ENCODE measurements at regions not wholly inside any gene's neighbourhood (a gene's known extent, or its start where the extent isn't known, plus 50 kb on each side); places are given as distances from the start of the nearest gene placed in this dataset.

DNA sequence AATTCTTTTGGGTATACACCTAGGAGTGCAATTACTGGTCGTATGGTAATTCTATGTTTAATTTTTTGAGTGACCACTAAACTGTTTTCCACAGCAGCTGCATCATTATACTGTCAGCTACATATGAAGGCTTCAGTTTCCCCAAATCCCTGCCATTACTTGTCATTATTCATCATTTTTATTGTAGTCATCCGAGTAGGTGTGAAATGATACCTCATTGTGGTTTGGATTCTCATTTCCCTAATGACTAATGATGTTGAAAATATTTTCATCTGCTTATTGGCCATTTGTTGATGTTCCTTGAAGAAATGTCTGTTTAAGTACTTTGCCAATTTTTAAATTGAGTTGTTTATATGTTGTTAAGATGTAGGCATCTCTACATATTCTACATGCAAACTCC is 633.6 kb upstream of the IMPG1 start:
- H3K4me3 ChIP-seq (ENCODE audit: low read length) = no peak overlapping the region
- H3K36me3 ChIP-seq (replicated peaks; ENCODE audit: low read depth, low read length) = no peaks in the 10 kb centered on the region
- peaks cover 4% of the 10 kb centered on the region; the same call in 1 of the 2 replicates for H3K4me1 ChIP-seq (ENCODE audit: low read length)
- no peaks in the 10 kb centered on the region for H3K27me3 ChIP-seq (ENCODE audit: low read depth, low read length)
- no peaks in the 10 kb centered on the region for H3K9me3 ChIP-seq (ENCODE audit: insufficient read depth, low read length)
- TF ChIP-seq EZH2phosphoT487 (IDR thresholded peaks at IDR 0.05; ENCODE audit: low read depth) = no peak
- TF ChIP-seq, protein P1, sequence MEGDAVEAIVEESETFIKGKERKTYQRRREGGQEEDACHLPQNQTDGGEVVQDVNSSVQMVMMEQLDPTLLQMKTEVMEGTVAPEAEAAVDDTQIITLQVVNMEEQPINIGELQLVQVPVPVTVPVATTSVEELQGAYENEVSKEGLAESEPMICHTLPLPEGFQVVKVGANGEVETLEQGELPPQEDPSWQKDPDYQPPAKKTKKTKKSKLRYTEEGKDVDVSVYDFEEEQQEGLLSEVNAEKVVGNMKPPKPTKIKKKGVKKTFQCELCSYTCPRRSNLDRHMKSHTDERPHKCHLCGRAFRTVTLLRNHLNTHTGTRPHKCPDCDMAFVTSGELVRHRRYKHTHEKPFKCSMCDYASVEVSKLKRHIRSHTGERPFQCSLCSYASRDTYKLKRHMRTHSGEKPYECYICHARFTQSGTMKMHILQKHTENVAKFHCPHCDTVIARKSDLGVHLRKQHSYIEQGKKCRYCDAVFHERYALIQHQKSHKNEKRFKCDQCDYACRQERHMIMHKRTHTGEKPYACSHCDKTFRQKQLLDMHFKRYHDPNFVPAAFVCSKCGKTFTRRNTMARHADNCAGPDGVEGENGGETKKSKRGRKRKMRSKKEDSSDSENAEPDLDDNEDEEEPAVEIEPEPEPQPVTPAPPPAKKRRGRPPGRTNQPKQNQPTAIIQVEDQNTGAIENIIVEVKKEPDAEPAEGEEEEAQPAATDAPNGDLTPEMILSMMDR (IDR thresholded peaks at IDR 0.05; ENCODE audit: low read depth, low read length) = no peak
- H2AFZ ChIP-seq (ENCODE audit: low read depth, low read length) = no peak overlapping the region
- no peaks in the 10 kb centered on the region for H3K79me2 ChIP-seq (ENCODE audit: low read length)
- no peak overlapping the region for H3K4me2 ChIP-seq (ENCODE audit: low read length)
- H4K20me1 ChIP-seq (ENCODE audit: insufficient read depth, low read length) = no peaks in the 10 kb centered on the region
- H3K27ac ChIP-seq (ENCODE audit: low read length) = no peak overlapping the region
- no peak overlapping the region for H3K9ac ChIP-seq (ENCODE audit: low read length)

DNA sequence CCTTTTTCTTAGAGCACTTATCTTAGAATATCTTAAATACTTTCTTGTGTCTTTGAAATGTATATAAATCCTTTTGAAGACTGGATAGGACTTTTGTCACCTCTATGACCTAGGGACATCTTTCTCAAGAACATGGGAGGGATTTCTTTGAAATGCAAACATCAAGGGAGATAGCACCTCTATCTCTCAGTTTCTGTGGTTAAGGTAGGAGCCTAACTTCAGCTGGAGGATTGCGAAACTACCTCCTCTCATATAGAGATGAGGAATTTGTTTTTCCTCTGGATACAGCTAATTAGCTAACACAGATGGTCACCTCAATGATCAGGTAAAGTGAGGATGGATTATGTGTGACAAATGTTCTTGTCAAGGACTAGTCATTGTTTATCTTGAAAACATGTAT is 631.3 kb upstream of the IMPG1 start:
- H2AFZ ChIP-seq (ENCODE audit: low read depth, low read length) = no peak overlapping the region
- no peak overlapping the region for H3K27ac ChIP-seq (ENCODE audit: low read length)
- H3K4me1 ChIP-seq (ENCODE audit: low read length) = peaks cover 4% of the 10 kb centered on the region; the same call in 1 of the 2 replicates
- H3K9ac ChIP-seq (ENCODE audit: low read length) = no peak overlapping the region
- TF ChIP-seq, protein P1 (IDR thresholded peaks at IDR 0.05; ENCODE audit: low read depth, low read length) = no peak
- TF ChIP-seq EZH2phosphoT487 (IDR thresholded peaks at IDR 0.05; ENCODE audit: low read depth) = no peak
- no peaks in the 10 kb centered on the region for H3K27me3 ChIP-seq (ENCODE audit: low read depth, low read length)
- no peaks in the 10 kb centered on the region for H3K9me3 ChIP-seq (ENCODE audit: insufficient read depth, low read length)
- no peaks in the 10 kb centered on the region for H4K20me1 ChIP-seq (ENCODE audit: insufficient read depth, low read length)
- H3K4me3 ChIP-seq (ENCODE audit: low read length) = no peak overlapping the region
- H3K79me2 ChIP-seq (ENCODE audit: low read length) = no peaks in the 10 kb centered on the region
- no peaks in the 10 kb centered on the region for H3K36me3 ChIP-seq (replicated peaks; ENCODE audit: low read depth, low read length)
- H3K4me2 ChIP-seq (ENCODE audit: low read length) = no peak overlapping the region

DNA sequence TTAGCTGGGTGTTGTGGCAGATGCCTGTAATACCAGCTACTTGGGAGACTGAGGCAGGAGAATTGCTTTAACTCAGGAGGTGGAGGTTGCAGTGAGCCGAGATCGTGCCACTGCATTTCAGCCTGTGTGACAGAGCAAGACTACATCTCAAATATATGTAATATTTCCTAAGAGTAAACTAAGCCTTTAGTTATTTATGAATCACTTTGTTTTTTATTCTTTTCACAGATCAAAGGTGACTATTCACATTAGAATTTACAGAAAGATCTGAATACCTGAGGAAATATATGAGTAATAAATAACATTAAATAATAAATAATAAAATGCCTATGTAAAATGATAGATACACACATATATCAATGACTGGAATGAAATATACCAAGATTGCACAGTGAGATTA is 630.8 kb upstream of the IMPG1 start:
- H3K9me3 ChIP-seq (ENCODE audit: insufficient read depth, low read length) = no peaks in the 10 kb centered on the region
- H3K36me3 ChIP-seq (replicated peaks; ENCODE audit: low read depth, low read length) = no peaks in the 10 kb centered on the region
- no peak overlapping the region for H3K4me3 ChIP-seq (ENCODE audit: low read length)
- no peaks in the 10 kb centered on the region for H3K27me3 ChIP-seq (ENCODE audit: low read depth, low read length)
- no peak overlapping the region for H2AFZ ChIP-seq (ENCODE audit: low read depth, low read length)
- no peak overlapping the region for H3K4me2 ChIP-seq (ENCODE audit: low read length)
- no peak overlapping the region for H3K27ac ChIP-seq (ENCODE audit: low read length)
- H3K9ac ChIP-seq (ENCODE audit: low read length) = no peak overlapping the region
- no peaks in the 10 kb centered on the region for H3K79me2 ChIP-seq (ENCODE audit: low read length)
- no peaks in the 10 kb centered on the region for H4K20me1 ChIP-seq (ENCODE audit: insufficient read depth, low read length)
- TF ChIP-seq, protein P1 (IDR thresholded peaks at IDR 0.05; ENCODE audit: low read depth, low read length) = no peak
- TF ChIP-seq EZH2phosphoT487 (IDR thresholded peaks at IDR 0.05; ENCODE audit: low read depth) = no peak
- H3K4me1 ChIP-seq (ENCODE audit: low read length) = peaks cover 4% of the 10 kb centered on the region; the same call in 1 of the 2 replicates

DNA sequence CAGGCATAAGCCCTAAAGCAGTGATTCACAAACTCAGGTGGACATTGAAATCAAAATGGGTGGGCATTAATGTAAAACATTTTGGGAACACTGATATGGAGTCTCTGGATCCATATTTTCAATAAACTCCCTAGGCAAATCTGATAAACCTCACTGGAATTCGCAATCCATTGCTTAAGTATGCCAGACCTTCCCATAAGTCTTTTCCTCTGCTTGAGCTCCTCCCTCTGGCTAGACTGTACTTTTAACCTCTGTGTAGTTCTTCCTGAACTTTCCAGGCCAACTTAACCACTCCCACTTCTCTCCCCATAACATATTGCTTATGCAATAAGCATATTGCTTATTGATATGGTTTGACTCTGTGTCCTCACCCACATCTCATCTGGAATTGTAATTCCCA is 629.7 kb upstream of the IMPG1 start:
- H3K4me3 ChIP-seq (ENCODE audit: low read length) = no peak overlapping the region
- H3K27me3 ChIP-seq (ENCODE audit: low read depth, low read length) = no peaks in the 10 kb centered on the region
- H3K9ac ChIP-seq (ENCODE audit: low read length) = no peak overlapping the region
- H3K4me2 ChIP-seq (ENCODE audit: low read length) = no peak overlapping the region
- H3K79me2 ChIP-seq (ENCODE audit: low read length) = no peaks in the 10 kb centered on the region
- no peak for TF ChIP-seq EZH2phosphoT487 (IDR thresholded peaks at IDR 0.05; ENCODE audit: low read depth)
- TF ChIP-seq, protein P1 (IDR thresholded peaks at IDR 0.05; ENCODE audit: low read depth, low read length) = no peak
- no peaks in the 10 kb centered on the region for H4K20me1 ChIP-seq (ENCODE audit: insufficient read depth, low read length)
- no peaks in the 10 kb centered on the region for H3K9me3 ChIP-seq (ENCODE audit: insufficient read depth, low read length)
- peaks cover 4% of the 10 kb centered on the region; the same call in 1 of the 2 replicates for H3K4me1 ChIP-seq (ENCODE audit: low read length)
- no peak overlapping the region for H2AFZ ChIP-seq (ENCODE audit: low read depth, low read length)
- no peaks in the 10 kb centered on the region for H3K36me3 ChIP-seq (replicated peaks; ENCODE audit: low read depth, low read length)
- no peak overlapping the region for H3K27ac ChIP-seq (ENCODE audit: low read length)

Measured in OCI-LY3 (cell line).